Right atrium auricular region (tissue), 2 donors: ENCODE measurements at regions not wholly inside any gene's neighbourhood (a gene's known extent, or its start where the extent isn't known, plus 50 kb on each side); places are given as distances from the start of the nearest gene placed in this dataset.

Source experiments
- DNase-seq: peaks from one replicate; pipeline ENCODE4 v3.0.0-alpha.2; 2019; ENCODE audit warnings: low spot score
- H3K27ac ChIP-seq, 2 donors: fragments of 200-600 bp; sonication (generic); 1 replicate in 1 of 2; 2 replicates in 1 of 2; pipeline ENCODE4 v1.5.1; 2016 to 2019
- H3K27me3 ChIP-seq, 2 donors: fragments of 200-600 bp; sonication (generic); one replicate each; pipeline versions ENCODE4 v1.5.1 to v1.6.0; 2017 to 2019
- H3K36me3 ChIP-seq: fragments of 200-600 bp; sonication (generic); one replicate; pipeline ENCODE4 v1.5.1; 2016
- H3K4me1 ChIP-seq, 2 donors: fragments of 200-600 bp; sonication (generic); one replicate each; pipeline versions ENCODE4 v1.5.1 to v1.6.0; 2017 to 2019
- H3K4me3 ChIP-seq, 2 donors: fragments of 200-600 bp; sonication (generic); 1 replicate in 1 of 2; 2 replicates in 1 of 2; pipeline ENCODE4 v1.5.1; 2017 to 2019; ENCODE audit warnings: mild to moderate bottlenecking in 1 of 2, moderate library complexity in 1 of 2
- H3K9me3 ChIP-seq, 2 donors: fragments of 200-600 bp; sonication (generic); one replicate each; pipeline ENCODE4 v1.5.1; 2019
- TF ChIP-seq, protein P1 (sequence below), 2 donors: fragments of 200-600 bp; sonication (generic); IDR thresholded peaks; one replicate each; pipeline ENCODE4 v1.5.1; 2019; ENCODE audit warnings: antibody characterized with exemption in 2 of 2

DNA sequence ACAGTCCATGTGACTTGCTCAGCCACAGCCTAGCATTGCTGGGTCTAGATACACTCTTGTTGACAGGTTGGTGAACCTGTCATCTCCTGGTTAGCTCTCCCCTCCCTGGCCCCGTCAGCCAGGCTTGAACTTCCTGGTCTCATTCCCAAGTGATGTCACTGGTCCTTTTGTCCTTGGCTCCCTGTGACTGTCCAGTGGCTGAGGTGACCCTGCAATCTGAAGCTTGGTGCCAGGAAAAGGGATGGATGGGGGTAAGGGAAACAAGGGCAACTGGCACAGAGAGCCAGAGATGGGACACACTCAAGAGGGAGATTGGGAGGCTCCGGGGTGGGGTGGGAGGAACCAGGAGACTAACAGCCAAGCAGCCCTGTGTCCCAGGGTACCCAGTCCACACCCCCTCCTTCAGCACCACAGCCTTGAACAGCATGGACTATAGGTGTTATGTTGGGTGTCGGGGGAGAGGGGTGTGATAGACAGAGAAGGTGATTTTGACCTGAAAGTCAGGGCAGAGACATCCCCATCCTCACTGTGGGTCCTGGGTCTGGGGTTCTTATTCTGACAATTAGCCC, 63.8 kb upstream of the THY1 start:
- H3K9me3 ChIP-seq = no peaks in the 10 kb centered on the region
- peaks cover 0 to under 1% of the 10 kb centered on the region in 2 donors for H3K4me1 ChIP-seq
- TF ChIP-seq, protein P1, sequence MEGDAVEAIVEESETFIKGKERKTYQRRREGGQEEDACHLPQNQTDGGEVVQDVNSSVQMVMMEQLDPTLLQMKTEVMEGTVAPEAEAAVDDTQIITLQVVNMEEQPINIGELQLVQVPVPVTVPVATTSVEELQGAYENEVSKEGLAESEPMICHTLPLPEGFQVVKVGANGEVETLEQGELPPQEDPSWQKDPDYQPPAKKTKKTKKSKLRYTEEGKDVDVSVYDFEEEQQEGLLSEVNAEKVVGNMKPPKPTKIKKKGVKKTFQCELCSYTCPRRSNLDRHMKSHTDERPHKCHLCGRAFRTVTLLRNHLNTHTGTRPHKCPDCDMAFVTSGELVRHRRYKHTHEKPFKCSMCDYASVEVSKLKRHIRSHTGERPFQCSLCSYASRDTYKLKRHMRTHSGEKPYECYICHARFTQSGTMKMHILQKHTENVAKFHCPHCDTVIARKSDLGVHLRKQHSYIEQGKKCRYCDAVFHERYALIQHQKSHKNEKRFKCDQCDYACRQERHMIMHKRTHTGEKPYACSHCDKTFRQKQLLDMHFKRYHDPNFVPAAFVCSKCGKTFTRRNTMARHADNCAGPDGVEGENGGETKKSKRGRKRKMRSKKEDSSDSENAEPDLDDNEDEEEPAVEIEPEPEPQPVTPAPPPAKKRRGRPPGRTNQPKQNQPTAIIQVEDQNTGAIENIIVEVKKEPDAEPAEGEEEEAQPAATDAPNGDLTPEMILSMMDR (IDR thresholded peaks at IDR 0.05) = no peak
- H3K36me3 ChIP-seq = no peaks in the 10 kb centered on the region
- H3K27ac ChIP-seq = no peak overlapping the region
- DNase-seq = no peak
- no peaks in the 10 kb centered on the region for H3K27me3 ChIP-seq
- H3K4me3 ChIP-seq = no peak overlapping the region

DNA sequence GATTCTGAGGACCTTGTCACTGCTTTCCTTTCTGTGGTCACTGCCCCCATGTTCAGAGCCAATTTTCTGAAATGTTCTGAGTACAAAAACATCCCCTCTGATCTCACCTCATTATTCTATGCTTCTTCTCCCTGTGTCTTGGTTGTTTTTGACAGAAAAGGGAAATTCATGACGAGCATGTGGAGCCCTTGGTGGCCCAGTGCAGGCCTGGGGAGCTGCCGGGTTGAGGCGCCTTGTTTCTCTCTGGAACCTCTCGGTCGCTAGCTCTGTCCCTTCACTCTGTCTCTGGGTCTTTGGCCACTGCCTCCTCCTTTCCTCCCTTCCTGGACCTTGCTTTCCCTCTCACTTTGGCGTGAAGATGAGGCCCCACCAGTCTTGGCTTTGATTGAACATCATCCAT, 63.0 kb upstream of the THY1 start:
- no peak overlapping the region for H3K4me3 ChIP-seq

DNA sequence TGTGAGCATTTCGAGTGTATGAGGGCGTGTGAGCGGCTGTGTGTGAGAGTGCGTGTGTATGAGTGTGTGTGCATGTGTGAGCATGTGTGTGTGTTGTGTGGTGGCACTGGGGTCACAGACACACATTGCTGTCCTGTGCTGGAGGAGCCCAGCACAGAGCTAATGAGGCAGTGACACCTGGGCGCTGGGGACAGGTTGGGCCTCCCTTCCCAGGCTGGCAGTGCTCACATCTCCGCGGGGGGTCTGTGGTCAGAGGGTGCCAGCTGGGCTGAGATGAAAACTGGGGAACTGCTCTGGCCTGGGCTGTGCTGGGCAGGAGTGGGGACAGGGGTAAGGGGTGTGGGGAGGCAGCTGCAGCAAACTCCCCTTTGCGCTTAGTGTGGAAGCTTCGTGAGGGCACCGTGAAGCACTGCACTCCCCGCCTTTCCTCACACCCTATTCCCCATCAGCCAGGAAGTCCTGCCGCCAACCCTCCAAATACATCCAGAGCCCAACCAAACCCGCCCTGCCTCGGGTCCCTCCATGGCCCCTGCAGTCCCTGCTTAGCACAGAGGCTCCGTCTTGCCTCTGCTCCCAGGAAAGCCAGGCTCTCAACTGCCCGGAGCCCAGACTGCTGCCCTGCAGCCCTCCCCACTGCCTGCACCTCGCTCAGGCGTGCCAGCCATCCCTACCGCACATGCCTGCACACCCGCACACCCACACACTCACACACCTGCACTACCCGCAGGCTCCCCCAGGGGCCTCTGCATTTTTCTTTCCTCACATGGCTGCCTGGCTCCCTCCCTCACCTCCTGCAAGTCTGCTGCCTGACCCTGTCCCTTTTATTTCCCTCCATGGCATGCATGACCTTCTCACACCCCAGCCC, 62.0 kb upstream of the THY1 start:
- Histone ChIP-seq H3K9me3 (no peaks in the 10 kb centered on the region), H3K36me3 (no peaks in the 10 kb centered on the region), H3K4me3 (no peak overlapping the region), H3K27me3 (no peaks in the 10 kb centered on the region), H3K4me1 (peaks cover 0 to 10% of the 10 kb centered on the region in 2 donors), H3K27ac (no peak overlapping the region)
- peak; percentile 48 for DNase-seq
- TF ChIP-seq, protein P1 (IDR thresholded peaks at IDR 0.05) = no peak

More for the DNA sequence above, 63.0 kb upstream of the THY1 start:
- DNase-seq = no peak
- H3K27ac ChIP-seq = no peak overlapping the region
- H3K27me3 ChIP-seq = no peaks in the 10 kb centered on the region
- TF ChIP-seq, protein P1 (IDR thresholded peaks at IDR 0.05) = no peak
- H3K4me1 ChIP-seq = peaks cover 0 to 8% of the 10 kb centered on the region in 2 donors
- no peaks in the 10 kb centered on the region for H3K36me3 ChIP-seq
- H3K9me3 ChIP-seq = no peaks in the 10 kb centered on the region

DNA sequence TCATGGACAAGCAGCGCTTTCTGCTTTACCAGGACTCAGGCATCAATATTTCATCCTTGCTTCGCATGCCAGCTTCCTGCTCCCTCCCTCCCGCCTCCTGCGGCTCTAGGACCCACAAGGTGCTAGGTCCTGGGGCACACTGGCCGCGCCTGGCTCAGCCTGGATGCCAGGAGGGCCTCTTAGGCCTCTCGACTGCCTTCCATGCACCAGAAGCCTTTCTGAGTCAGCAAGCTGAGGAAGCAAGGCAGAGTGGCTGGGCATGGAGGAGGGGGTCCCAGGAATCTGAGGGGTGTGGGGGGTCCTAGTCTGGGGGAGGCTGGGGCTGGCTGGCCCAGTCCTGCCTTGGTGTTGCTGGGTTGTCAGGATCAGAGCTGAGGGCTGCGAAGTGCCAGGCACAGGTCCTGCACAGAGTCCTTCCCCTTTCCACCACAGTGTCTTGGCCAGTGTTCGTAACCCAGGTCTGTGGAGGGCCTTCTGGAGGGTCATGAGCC, 61.0 kb upstream of the THY1 start:
- no peak for DNase-seq
- Histone ChIP-seq H3K27me3 (no peaks in the 10 kb centered on the region), H3K4me3 (no peak overlapping the region), H3K4me1 (peaks cover 0 to 10% of the 10 kb centered on the region in 2 donors), H3K9me3 (no peaks in the 10 kb centered on the region), H3K27ac (no peak overlapping the region), H3K36me3 (no peaks in the 10 kb centered on the region)
- TF ChIP-seq, protein P1 (IDR thresholded peaks at IDR 0.05) = no peak

DNA sequence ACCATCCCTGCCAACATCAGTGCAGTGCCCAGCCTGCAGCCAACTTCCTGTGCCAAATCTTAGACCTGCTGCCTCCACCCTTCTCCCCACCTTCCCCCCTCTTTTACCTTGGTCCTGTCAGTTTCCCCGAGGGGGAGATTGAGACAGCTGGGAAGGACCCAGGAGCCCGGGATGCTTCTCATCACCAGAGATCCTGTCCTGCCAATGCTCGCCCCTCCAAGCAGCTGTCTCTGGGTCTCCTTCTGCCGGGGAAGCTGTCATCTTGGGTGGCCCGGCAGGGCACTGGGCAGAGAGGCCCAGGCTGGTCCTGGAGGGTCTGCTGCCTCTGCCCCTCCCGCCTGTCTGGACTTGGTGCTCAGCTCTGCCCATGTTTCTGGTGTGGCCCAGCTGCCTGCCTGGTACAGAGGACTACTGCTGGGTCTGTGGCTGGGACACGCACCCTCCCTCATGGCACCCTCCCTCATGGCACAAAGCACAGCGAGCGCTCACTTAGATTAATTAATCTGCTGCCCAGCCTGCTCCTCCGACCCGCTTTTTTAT, 60.4 kb upstream of the THY1 start:
- TF ChIP-seq, protein P1 (IDR thresholded peaks at IDR 0.05) = no peak
- Histone ChIP-seq H3K4me1 (peaks cover 0 to 10% of the 10 kb centered on the region in 2 donors), H3K4me3 (no peak overlapping the region), H3K9me3 (no peaks in the 10 kb centered on the region), H3K27me3 (no peaks in the 10 kb centered on the region), H3K27ac (no peak overlapping the region), H3K36me3 (no peaks in the 10 kb centered on the region)
- no peak for DNase-seq
